ENCODE measurements at regions not wholly inside any gene's neighbourhood (a gene's known extent, or its start where the extent isn't known, plus 50 kb on each side); places are given as distances from the start of the nearest gene placed in this dataset.

DNA sequence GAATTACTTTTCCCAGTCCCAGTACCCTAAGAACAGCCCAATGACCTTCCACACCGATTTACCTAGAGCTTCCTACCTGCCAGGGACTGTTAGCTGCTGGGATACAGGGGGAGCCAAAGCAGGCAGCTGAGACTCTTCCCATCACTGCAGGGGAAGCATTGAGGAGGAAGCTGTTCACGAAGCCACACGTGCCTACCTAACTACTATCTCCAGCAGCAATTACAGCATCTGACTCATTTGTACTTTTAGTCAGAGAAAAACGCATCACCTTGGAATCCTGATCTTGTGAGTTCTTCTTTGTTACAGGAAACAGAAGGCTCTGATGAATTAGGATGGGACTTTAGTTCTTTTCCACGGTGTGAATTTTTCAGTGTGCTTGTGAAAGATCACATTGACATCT, 113.7 kb upstream of the DHX40 start:
- TF ChIP-seq RFX5 (IDR thresholded peaks at IDR 0.05): no peak
- no peak for TF ChIP-seq EHF (CRISPR knock-in tag; IDR thresholded peaks at IDR 0.05)
- TF ChIP-seq CHD2 (IDR thresholded peaks at IDR 0.05; ENCODE audit: low read length, partially characterized antibody): no peak
- TF ChIP-seq HOXB13 (CRISPR knock-in tag; IDR thresholded peaks at IDR 0.05; ENCODE audit: low read depth): no peak
- no peak for TF ChIP-seq TP53 (CRISPR knock-in tag; IDR thresholded peaks at IDR 0.05)
- TF ChIP-seq POLR2A (IDR thresholded peaks at IDR 0.05; ENCODE audit: low read length): no peak
- TF ChIP-seq BHLHE40 (IDR thresholded peaks at IDR 0.05; ENCODE audit: low read depth, low read length): peak; percentile 36; the same call in 1 of the 2 replicates
- TF ChIP-seq FOXS1 (CRISPR knock-in tag; IDR thresholded peaks at IDR 0.05): no peak
- no peak for TF ChIP-seq POLR2AphosphoS2 (conservative IDR thresholded peaks at IDR 0.05; ENCODE audit: low read length)
- no peak for TF ChIP-seq ELK1 (IDR thresholded peaks at IDR 0.05; ENCODE audit: low read depth, low read length)
- TF ChIP-seq, protein P1, sequence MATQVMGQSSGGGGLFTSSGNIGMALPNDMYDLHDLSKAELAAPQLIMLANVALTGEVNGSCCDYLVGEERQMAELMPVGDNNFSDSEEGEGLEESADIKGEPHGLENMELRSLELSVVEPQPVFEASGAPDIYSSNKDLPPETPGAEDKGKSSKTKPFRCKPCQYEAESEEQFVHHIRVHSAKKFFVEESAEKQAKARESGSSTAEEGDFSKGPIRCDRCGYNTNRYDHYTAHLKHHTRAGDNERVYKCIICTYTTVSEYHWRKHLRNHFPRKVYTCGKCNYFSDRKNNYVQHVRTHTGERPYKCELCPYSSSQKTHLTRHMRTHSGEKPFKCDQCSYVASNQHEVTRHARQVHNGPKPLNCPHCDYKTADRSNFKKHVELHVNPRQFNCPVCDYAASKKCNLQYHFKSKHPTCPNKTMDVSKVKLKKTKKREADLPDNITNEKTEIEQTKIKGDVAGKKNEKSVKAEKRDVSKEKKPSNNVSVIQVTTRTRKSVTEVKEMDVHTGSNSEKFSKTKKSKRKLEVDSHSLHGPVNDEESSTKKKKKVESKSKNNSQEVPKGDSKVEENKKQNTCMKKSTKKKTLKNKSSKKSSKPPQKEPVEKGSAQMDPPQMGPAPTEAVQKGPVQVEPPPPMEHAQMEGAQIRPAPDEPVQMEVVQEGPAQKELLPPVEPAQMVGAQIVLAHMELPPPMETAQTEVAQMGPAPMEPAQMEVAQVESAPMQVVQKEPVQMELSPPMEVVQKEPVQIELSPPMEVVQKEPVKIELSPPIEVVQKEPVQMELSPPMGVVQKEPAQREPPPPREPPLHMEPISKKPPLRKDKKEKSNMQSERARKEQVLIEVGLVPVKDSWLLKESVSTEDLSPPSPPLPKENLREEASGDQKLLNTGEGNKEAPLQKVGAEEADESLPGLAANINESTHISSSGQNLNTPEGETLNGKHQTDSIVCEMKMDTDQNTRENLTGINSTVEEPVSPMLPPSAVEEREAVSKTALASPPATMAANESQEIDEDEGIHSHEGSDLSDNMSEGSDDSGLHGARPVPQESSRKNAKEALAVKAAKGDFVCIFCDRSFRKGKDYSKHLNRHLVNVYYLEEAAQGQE (IDR thresholded peaks at IDR 0.05): no peak
- no peak for TF ChIP-seq CBX8 (IDR thresholded peaks at IDR 0.05)
- TF ChIP-seq MAX (IDR thresholded peaks at IDR 0.05): no peak
- no peak for TF ChIP-seq FOSL2 (IDR thresholded peaks at IDR 0.05)
- TF ChIP-seq FOSL2 (CRISPR knock-in tag; IDR thresholded peaks at IDR 0.05): peak; percentile 23; the same call in 1 of the 2 replicates
- TF ChIP-seq JUNB (IDR thresholded peaks at IDR 0.05): no peak
- no peak for TF ChIP-seq NFE2L2 (conservative IDR thresholded peaks at IDR 0.05; ENCODE audit: low read length)
- FAIRE-seq (no peak), DNase-seq (ENCODE audit: low read depth in 1 of 2, low spot score in 1 of 2) (peak in 1 of 2 experiments; percentile 34), ATAC-seq (peak in 1 of 2 experiments; percentile 57; a peak in 4 of 6 replicates)
- H3K4me3 ChIP-seq: no peak overlapping the region
- no peak overlapping the region for H3K4me2 ChIP-seq
- 20% methylated on average over 5 of the region's 5 CpGs for WGBS (ENCODE audit: missing lambda C conversion rate)
- CTCF ChIA-PET: interaction anchor here (0.6 to 4.3 kb wide), 6 partner anchors 11 to 440 kb away, joined by 3 to 46 read pairs (median 3); no protein-coding TSS in a partner anchor
- no peaks in the 10 kb centered on the region for H3K9me3 ChIP-seq
- POLR2A ChIA-PET: interaction anchor here (0.6 kb wide), 1 partner anchor 243 kb away, joined by 3 read pairs; no protein-coding TSS in a partner anchor
- no peak overlapping the region for H3K27ac ChIP-seq
- no peaks in the 10 kb centered on the region for H3K4me1 ChIP-seq

DNA sequence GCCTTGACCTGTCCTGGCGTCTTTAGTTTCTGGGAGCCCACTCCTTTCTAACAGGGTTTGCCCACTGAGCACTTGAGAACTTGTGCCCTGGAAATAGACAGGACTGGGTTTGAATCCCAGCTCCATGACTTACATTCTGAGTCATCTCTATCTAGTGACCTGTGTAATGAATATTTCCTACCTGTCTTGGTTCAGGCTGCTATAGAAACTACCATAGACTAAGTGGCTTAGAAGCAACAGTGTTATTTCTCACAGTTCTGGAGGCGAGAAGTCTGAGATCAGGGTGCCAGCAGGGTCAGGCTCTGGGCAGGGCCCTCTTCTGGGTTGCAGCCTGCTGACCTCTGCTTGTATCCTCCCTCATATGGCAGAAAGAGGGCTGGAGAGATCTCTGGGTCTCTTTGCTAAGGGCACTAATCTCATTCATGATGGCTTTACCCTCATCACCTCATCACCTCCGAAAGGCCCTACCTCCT, 110.7 kb upstream of the DHX40 start:
- FAIRE-seq (no peak), DNase-seq (ENCODE audit: low read depth in 1 of 2, low spot score in 1 of 2) (no peak), ATAC-seq (peak; percentile 31 to 40; a peak in 3 of 6 replicates)
- Histone ChIP-seq H3K9me3 (no peaks in the 10 kb centered on the region), H3K4me3 (no peak overlapping the region), H3K27ac (no peak overlapping the region), H3K4me2 (no peak overlapping the region), H3K4me1 (no peaks in the 10 kb centered on the region)
- WGBS (ENCODE audit: missing lambda C conversion rate): 77% methylated on average over 3 of the region's 3 CpGs
- CTCF ChIA-PET: interaction anchor here (0.6 to 4.2 kb wide), 5 partner anchors 13 to 144 kb away, joined by 3 to 17 read pairs (median 4); no protein-coding TSS in a partner anchor
- no peak for TF ChIP-seq EP300 (IDR thresholded peaks at IDR 0.05)
- TF ChIP-seq FOXS1 (CRISPR knock-in tag; IDR thresholded peaks at IDR 0.05): no peak
- no peak for TF ChIP-seq JUN (IDR thresholded peaks at IDR 0.05)
- TF ChIP-seq HEYL (CRISPR knock-in tag; IDR thresholded peaks at IDR 0.05): no peak
- no peak for TF ChIP-seq CBX2 (IDR thresholded peaks at IDR 0.05; ENCODE audit: borderline replicate concordance, low read depth)
- TF ChIP-seq CBX8 (IDR thresholded peaks at IDR 0.05): no peak
- POLR2A ChIA-PET: no interaction called here

GRCh38 chr17:59456428-59456827, 109.0 kb upstream of the DHX40 start:
- no peak for TF ChIP-seq MAZ (IDR thresholded peaks at IDR 0.05; ENCODE audit: borderline replicate concordance, low read depth, low read length)
- no peak for TF ChIP-seq HES2 (IDR thresholded peaks at IDR 0.05)
- TF ChIP-seq MYC (IDR thresholded peaks at IDR 0.05; ENCODE audit: borderline replicate concordance, low read length): no peak
- TF ChIP-seq SREBF2 (IDR thresholded peaks at IDR 0.05): no peak
- no peak for TF ChIP-seq EHF (CRISPR knock-in tag; IDR thresholded peaks at IDR 0.05)
- TF ChIP-seq RFX5 (IDR thresholded peaks at IDR 0.05): no peak
- TF ChIP-seq NPAS2 (CRISPR knock-in tag; IDR thresholded peaks at IDR 0.05; ENCODE audit: borderline replicate concordance): no peak
- TF ChIP-seq POLR2A (IDR thresholded peaks at IDR 0.05; ENCODE audit: low read length): no peak
- TF ChIP-seq ZNF302 (CRISPR knock-in tag; IDR thresholded peaks at IDR 0.05): no peak
- no peak for TF ChIP-seq FOSL2 (IDR thresholded peaks at IDR 0.05)
- TF ChIP-seq FOSL2 (CRISPR knock-in tag; IDR thresholded peaks at IDR 0.05): no peak
- no peak for TF ChIP-seq CBX8 (IDR thresholded peaks at IDR 0.05)
- TF ChIP-seq HOXA7 (CRISPR knock-in tag; IDR thresholded peaks at IDR 0.05): no peak
- TF ChIP-seq RAD21 (conservative IDR thresholded peaks at IDR 0.05 in 1 of 2, IDR thresholded peaks at IDR 0.05 in 1 of 2): no peak
- TF ChIP-seq MAFK (IDR thresholded peaks at IDR 0.05; ENCODE audit: partially characterized antibody): no peak
- no peak for TF ChIP-seq TP53 (CRISPR knock-in tag; IDR thresholded peaks at IDR 0.05)
- ATAC-seq (no peak), DNase-seq (ENCODE audit: low read depth in 1 of 2, low spot score in 1 of 2) (no peak), FAIRE-seq (no peak)
- H3K27ac ChIP-seq: no peak overlapping the region
- H3K4me1 ChIP-seq: no peaks in the 10 kb centered on the region
- ChIA-PET POLR2A (no interaction called here), CTCF (interaction anchor here (0.6 to 9.5 kb wide), 4 partner anchors 16 to 163 kb away, joined by 3 to 90 read pairs (median 4); no protein-coding TSS in a partner anchor)
- WGBS (ENCODE audit: missing lambda C conversion rate): 77% methylated on average over 7 of the region's 7 CpGs
- H3K4me2 ChIP-seq: no peak overlapping the region
- H3K9me3 ChIP-seq: no peaks in the 10 kb centered on the region
- H3K4me3 ChIP-seq: no peak overlapping the region
